ENCODE measurements at regions not wholly inside any gene's neighbourhood (a gene's known extent, or its start where the extent isn't known, plus 50 kb on each side); places are given as distances from the start of the nearest gene placed in this dataset.

- Histone ChIP-seq H3K4me3 (ENCODE audit: low read length) (no peak overlapping the region), H3K9me3 (ENCODE audit: insufficient read depth, low read depth, low read length) (peaks cover 6% of the 10 kb centered on the region; the same call in 1 of the 2 replicates), H3K36me3 (ENCODE audit: insufficient read depth, low read length) (no peaks in the 10 kb centered on the region), H3K27ac (ENCODE audit: low read depth, low read length) (no peak overlapping the region), H3K27me3 (ENCODE audit: insufficient read depth, low read length) (no peaks in the 10 kb centered on the region), H3K4me1 (ENCODE audit: insufficient read depth, low read length) (no peaks in the 10 kb centered on the region), H3K9ac (ENCODE audit: low read depth, low read length) (no peak overlapping the region)
- 95% methylated on average over 9 of the region's 10 CpGs for WGBS
These were observed 408.4 kb upstream of the SHH start for GRCh38 chr7:156220701-156221100.

- H3K9ac ChIP-seq (ENCODE audit: low read depth, low read length), result no peak overlapping the region
- no peak overlapping the region for H3K27ac ChIP-seq (ENCODE audit: low read depth, low read length)
- no peaks in the 10 kb centered on the region for H3K27me3 ChIP-seq (ENCODE audit: insufficient read depth, low read length)
- no peak overlapping the region for H3K4me3 ChIP-seq (ENCODE audit: low read length)
- no peaks in the 10 kb centered on the region for H3K4me1 ChIP-seq (ENCODE audit: insufficient read depth, low read length)
- H3K36me3 ChIP-seq (ENCODE audit: insufficient read depth, low read length), result no peaks in the 10 kb centered on the region
- WGBS, result 93% methylated on average over 16 of the region's 16 CpGs
- H3K9me3 ChIP-seq (ENCODE audit: insufficient read depth, low read depth, low read length), result peaks cover 6% of the 10 kb centered on the region; the same call in 1 of the 2 replicates
These were observed 407.9 kb upstream of the SHH start for GRCh38 chr7:156220078-156220605.

- H3K27ac ChIP-seq (ENCODE audit: low read depth, low read length), result no peak overlapping the region
- H3K4me1 ChIP-seq (ENCODE audit: insufficient read depth, low read length), result no peaks in the 10 kb centered on the region
- H3K4me3 ChIP-seq (ENCODE audit: low read length), result no peak overlapping the region
- no peaks in the 10 kb centered on the region for H3K9me3 ChIP-seq (ENCODE audit: insufficient read depth, low read depth, low read length)
- no peak overlapping the region for H3K9ac ChIP-seq (ENCODE audit: low read depth, low read length)
- H3K27me3 ChIP-seq (ENCODE audit: insufficient read depth, low read length), result no peaks in the 10 kb centered on the region
- WGBS, result 92% methylated on average over 18 of the region's 18 CpGs
- no peaks in the 10 kb centered on the region for H3K36me3 ChIP-seq (ENCODE audit: insufficient read depth, low read length)
These were observed 407.2 kb upstream of the SHH start for GRCh38 chr7:156219307-156220077.

- WGBS, result 80% methylated on average over 13 of the region's 13 CpGs
These were observed 406.5 kb upstream of the SHH start for GRCh38 chr7:156218544-156219306.

GRCh38 chr7:156217803-156218202 lies 405.5 kb upstream of the SHH start:
- Histone ChIP-seq H3K9ac (ENCODE audit: low read depth, low read length) (no peak overlapping the region), H3K4me1 (ENCODE audit: insufficient read depth, low read length) (no peaks in the 10 kb centered on the region), H3K36me3 (ENCODE audit: insufficient read depth, low read length) (no peaks in the 10 kb centered on the region), H3K27ac (ENCODE audit: low read depth, low read length) (no peak overlapping the region), H3K27me3 (ENCODE audit: insufficient read depth, low read length) (no peaks in the 10 kb centered on the region), H3K9me3 (ENCODE audit: insufficient read depth, low read depth, low read length) (no peaks in the 10 kb centered on the region), H3K4me3 (ENCODE audit: low read length) (no peak overlapping the region)
- 96% methylated on average over 4 of the region's 6 CpGs for WGBS

More at GRCh38 chr7:156218544-156219306, 406.5 kb upstream of the SHH start:
- no peak overlapping the region for H3K9ac ChIP-seq (ENCODE audit: low read depth, low read length)
- no peaks in the 10 kb centered on the region for H3K9me3 ChIP-seq (ENCODE audit: insufficient read depth, low read depth, low read length)
- no peaks in the 10 kb centered on the region for H3K4me1 ChIP-seq (ENCODE audit: insufficient read depth, low read length)
- no peaks in the 10 kb centered on the region for H3K36me3 ChIP-seq (ENCODE audit: insufficient read depth, low read length)
- no peaks in the 10 kb centered on the region for H3K27me3 ChIP-seq (ENCODE audit: insufficient read depth, low read length)
- H3K27ac ChIP-seq (ENCODE audit: low read depth, low read length), result no peak overlapping the region
- H3K4me3 ChIP-seq (ENCODE audit: low read length), result no peak overlapping the region

- no peak overlapping the region for H3K9ac ChIP-seq (ENCODE audit: low read depth, low read length)
- no peaks in the 10 kb centered on the region for H3K27me3 ChIP-seq (ENCODE audit: insufficient read depth, low read length)
- no peak overlapping the region for H3K4me3 ChIP-seq (ENCODE audit: low read length)
- 96% methylated on average over 7 of the region's 7 CpGs for WGBS
- H3K36me3 ChIP-seq (ENCODE audit: insufficient read depth, low read length), result no peaks in the 10 kb centered on the region
- no peaks in the 10 kb centered on the region for H3K9me3 ChIP-seq (ENCODE audit: insufficient read depth, low read depth, low read length)
- H3K4me1 ChIP-seq (ENCODE audit: insufficient read depth, low read length), result no peaks in the 10 kb centered on the region
- no peak overlapping the region for H3K27ac ChIP-seq (ENCODE audit: low read depth, low read length)
These were observed 396.8 kb upstream of the SHH start for GRCh38 chr7:156209087-156209486.

- H3K9me3 ChIP-seq (ENCODE audit: insufficient read depth, low read depth, low read length), result no peaks in the 10 kb centered on the region
- no peak overlapping the region for H3K27ac ChIP-seq (ENCODE audit: low read depth, low read length)
- no peak overlapping the region for H3K9ac ChIP-seq (ENCODE audit: low read depth, low read length)
- no peak overlapping the region for H3K4me3 ChIP-seq (ENCODE audit: low read length)
- H3K4me1 ChIP-seq (ENCODE audit: insufficient read depth, low read length), result no peaks in the 10 kb centered on the region
- no peaks in the 10 kb centered on the region for H3K27me3 ChIP-seq (ENCODE audit: insufficient read depth, low read length)
- H3K36me3 ChIP-seq (ENCODE audit: insufficient read depth, low read length), result no peaks in the 10 kb centered on the region
- WGBS, result 92% methylated on average over 6 of the region's 6 CpGs
These were observed 395.0 kb upstream of the SHH start for GRCh38 chr7:156207306-156207705.

GRCh38 chr7:156206174-156206573 lies 393.9 kb upstream of the SHH start:
- Histone ChIP-seq H3K27ac (ENCODE audit: low read depth, low read length) (no peak overlapping the region), H3K9ac (ENCODE audit: low read depth, low read length) (no peak overlapping the region), H3K4me3 (ENCODE audit: low read length) (no peak overlapping the region), H3K9me3 (ENCODE audit: insufficient read depth, low read depth, low read length) (no peaks in the 10 kb centered on the region), H3K36me3 (ENCODE audit: insufficient read depth, low read length) (no peaks in the 10 kb centered on the region), H3K27me3 (ENCODE audit: insufficient read depth, low read length) (no peaks in the 10 kb centered on the region), H3K4me1 (ENCODE audit: insufficient read depth, low read length) (no peaks in the 10 kb centered on the region)
- WGBS, result 96% methylated on average over 8 of the region's 8 CpGs

GRCh38 chr7:156204820-156205219 lies 392.6 kb upstream of the SHH start:
- 85% methylated on average over 6 of the region's 6 CpGs for WGBS
- no peak overlapping the region for H3K4me3 ChIP-seq (ENCODE audit: low read length)
- H3K4me1 ChIP-seq (ENCODE audit: insufficient read depth, low read length), result no peaks in the 10 kb centered on the region
- no peak overlapping the region for H3K9ac ChIP-seq (ENCODE audit: low read depth, low read length)
- no peaks in the 10 kb centered on the region for H3K9me3 ChIP-seq (ENCODE audit: insufficient read depth, low read depth, low read length)
- no peak overlapping the region for H3K27ac ChIP-seq (ENCODE audit: low read depth, low read length)
- no peaks in the 10 kb centered on the region for H3K27me3 ChIP-seq (ENCODE audit: insufficient read depth, low read length)
- no peaks in the 10 kb centered on the region for H3K36me3 ChIP-seq (ENCODE audit: insufficient read depth, low read length)

GRCh38 chr7:156203923-156204322 lies 391.7 kb upstream of the SHH start:
- no peaks in the 10 kb centered on the region for H3K27me3 ChIP-seq (ENCODE audit: insufficient read depth, low read length)
- H3K4me3 ChIP-seq (ENCODE audit: low read length), result no peak overlapping the region
- WGBS, result 95% methylated on average over 10 of the region's 10 CpGs
- no peak overlapping the region for H3K27ac ChIP-seq (ENCODE audit: low read depth, low read length)
- no peaks in the 10 kb centered on the region for H3K4me1 ChIP-seq (ENCODE audit: insufficient read depth, low read length)
- no peaks in the 10 kb centered on the region for H3K9me3 ChIP-seq (ENCODE audit: insufficient read depth, low read depth, low read length)
- H3K9ac ChIP-seq (ENCODE audit: low read depth, low read length), result no peak overlapping the region
- H3K36me3 ChIP-seq (ENCODE audit: insufficient read depth, low read length), result no peaks in the 10 kb centered on the region

GRCh38 chr7:156198277-156198676 lies 386.0 kb upstream of the SHH start:
- Histone ChIP-seq H3K9me3 (ENCODE audit: insufficient read depth, low read depth, low read length) (no peaks in the 10 kb centered on the region), H3K4me3 (ENCODE audit: low read length) (no peak overlapping the region), H3K36me3 (ENCODE audit: insufficient read depth, low read length) (no peaks in the 10 kb centered on the region), H3K27ac (ENCODE audit: low read depth, low read length) (no peak overlapping the region), H3K9ac (ENCODE audit: low read depth, low read length) (no peak overlapping the region), H3K27me3 (ENCODE audit: insufficient read depth, low read length) (no peaks in the 10 kb centered on the region), H3K4me1 (ENCODE audit: insufficient read depth, low read length) (no peaks in the 10 kb centered on the region)
- 94% methylated on average over 9 of the region's 9 CpGs for WGBS

Measured in HUES64 (cell line).